HL-60 (cell line): ENCODE measurements at regions not wholly inside any gene's neighbourhood (a gene's known extent, or its start where the extent isn't known, plus 50 kb on each side); places are given as distances from the start of the nearest gene placed in this dataset.

ENCODE experiments used
- GABPA ChIP-seq: IDR thresholded peaks from 2 replicates; pipeline ENCODE4 v1.6.1; 2012; ENCODE audit warnings: low read depth
- POLR2AphosphoS5 ChIP-seq: IDR thresholded peaks from 2 replicates; pipeline ENCODE4 v1.6.1; 2012; ENCODE audit warnings: low read depth
- SPI1 ChIP-seq: IDR thresholded peaks from 2 replicates; pipeline ENCODE4 v1.6.1; 2012; ENCODE audit warnings: low read depth, mild to moderate bottlenecking, borderline replicate concordance
- TF ChIP-seq, protein P1 (sequence below): IDR thresholded peaks from one replicate; pipeline ENCODE4 v1.5.1; 2011; ENCODE audit warnings: low read length, control low read depth, inconsistent platforms; ENCODE audit not compliant: insufficient read depth
- TF ChIP-seq, protein P2 (sequence below): IDR thresholded peaks from 2 replicates; pipeline ENCODE4 v1.6.1; 2012; ENCODE audit warnings: low read depth; ENCODE audit not compliant: insufficient replicate concordance

DNA sequence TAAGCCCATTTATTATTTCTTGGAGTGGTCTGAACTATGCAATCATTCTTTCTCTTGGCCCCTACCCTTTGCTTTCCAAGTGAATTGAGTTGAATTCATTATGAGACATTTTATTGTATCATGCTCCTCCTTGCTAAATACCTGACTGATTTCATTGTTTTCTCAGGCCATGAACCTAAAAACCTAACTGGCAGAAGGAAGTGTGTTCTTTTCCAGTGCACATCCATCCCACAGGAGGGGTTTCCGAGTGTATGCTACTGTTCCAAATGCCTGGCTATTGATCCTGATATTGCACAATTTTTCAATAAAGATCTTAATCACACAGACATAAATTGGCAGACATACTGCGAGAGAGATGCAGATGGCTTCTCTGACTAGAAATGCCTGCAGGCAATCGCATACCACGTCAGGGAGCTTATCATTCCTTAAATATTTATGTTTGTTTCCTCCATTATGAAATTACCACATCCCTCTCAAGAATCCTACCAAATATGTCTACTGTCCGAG, 162.2 kb upstream of the EGLN3 start:
- TF ChIP-seq, protein P1, sequence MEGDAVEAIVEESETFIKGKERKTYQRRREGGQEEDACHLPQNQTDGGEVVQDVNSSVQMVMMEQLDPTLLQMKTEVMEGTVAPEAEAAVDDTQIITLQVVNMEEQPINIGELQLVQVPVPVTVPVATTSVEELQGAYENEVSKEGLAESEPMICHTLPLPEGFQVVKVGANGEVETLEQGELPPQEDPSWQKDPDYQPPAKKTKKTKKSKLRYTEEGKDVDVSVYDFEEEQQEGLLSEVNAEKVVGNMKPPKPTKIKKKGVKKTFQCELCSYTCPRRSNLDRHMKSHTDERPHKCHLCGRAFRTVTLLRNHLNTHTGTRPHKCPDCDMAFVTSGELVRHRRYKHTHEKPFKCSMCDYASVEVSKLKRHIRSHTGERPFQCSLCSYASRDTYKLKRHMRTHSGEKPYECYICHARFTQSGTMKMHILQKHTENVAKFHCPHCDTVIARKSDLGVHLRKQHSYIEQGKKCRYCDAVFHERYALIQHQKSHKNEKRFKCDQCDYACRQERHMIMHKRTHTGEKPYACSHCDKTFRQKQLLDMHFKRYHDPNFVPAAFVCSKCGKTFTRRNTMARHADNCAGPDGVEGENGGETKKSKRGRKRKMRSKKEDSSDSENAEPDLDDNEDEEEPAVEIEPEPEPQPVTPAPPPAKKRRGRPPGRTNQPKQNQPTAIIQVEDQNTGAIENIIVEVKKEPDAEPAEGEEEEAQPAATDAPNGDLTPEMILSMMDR: no peak
- TF ChIP-seq POLR2AphosphoS5 (no peak), GABPA (no peak), SPI1 (no peak)
- TF ChIP-seq, protein P2, sequence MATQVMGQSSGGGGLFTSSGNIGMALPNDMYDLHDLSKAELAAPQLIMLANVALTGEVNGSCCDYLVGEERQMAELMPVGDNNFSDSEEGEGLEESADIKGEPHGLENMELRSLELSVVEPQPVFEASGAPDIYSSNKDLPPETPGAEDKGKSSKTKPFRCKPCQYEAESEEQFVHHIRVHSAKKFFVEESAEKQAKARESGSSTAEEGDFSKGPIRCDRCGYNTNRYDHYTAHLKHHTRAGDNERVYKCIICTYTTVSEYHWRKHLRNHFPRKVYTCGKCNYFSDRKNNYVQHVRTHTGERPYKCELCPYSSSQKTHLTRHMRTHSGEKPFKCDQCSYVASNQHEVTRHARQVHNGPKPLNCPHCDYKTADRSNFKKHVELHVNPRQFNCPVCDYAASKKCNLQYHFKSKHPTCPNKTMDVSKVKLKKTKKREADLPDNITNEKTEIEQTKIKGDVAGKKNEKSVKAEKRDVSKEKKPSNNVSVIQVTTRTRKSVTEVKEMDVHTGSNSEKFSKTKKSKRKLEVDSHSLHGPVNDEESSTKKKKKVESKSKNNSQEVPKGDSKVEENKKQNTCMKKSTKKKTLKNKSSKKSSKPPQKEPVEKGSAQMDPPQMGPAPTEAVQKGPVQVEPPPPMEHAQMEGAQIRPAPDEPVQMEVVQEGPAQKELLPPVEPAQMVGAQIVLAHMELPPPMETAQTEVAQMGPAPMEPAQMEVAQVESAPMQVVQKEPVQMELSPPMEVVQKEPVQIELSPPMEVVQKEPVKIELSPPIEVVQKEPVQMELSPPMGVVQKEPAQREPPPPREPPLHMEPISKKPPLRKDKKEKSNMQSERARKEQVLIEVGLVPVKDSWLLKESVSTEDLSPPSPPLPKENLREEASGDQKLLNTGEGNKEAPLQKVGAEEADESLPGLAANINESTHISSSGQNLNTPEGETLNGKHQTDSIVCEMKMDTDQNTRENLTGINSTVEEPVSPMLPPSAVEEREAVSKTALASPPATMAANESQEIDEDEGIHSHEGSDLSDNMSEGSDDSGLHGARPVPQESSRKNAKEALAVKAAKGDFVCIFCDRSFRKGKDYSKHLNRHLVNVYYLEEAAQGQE: no peak
